ENCODE measurements at regions not wholly inside any gene's neighbourhood (a gene's known extent, or its start where the extent isn't known, plus 50 kb on each side); places are given as distances from the start of the nearest gene placed in this dataset.
"Not testable (repeated sequence)": the region's sequence is repeated elsewhere in the genome, so short reads cannot be mapped to it uniquely, and the experiment has no call there.

DNA sequence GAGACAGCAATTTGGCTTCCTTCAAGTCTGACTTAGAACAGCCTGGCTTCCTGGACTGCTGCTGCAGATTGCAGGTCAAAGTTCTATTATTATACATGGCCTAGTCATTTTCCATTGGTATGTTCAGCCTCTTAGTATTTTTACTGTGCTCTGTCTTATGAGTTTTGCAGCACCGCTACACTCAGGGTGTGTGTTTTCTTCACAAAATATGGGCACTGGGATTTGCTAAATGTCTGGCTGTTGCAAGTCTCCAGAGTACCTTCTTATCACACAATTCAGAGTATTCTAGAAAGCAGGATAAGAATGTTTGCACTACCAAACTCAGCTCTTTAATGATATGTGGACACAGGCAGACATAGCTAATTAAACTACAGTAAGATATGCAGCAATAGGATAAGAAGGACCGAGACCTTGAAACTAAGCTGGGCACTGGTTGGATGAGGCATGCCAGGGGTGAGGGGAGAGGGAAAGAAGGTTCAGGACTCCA, 203.0 kb upstream of the PDZRN3 start:
- intact Hi-C loops (cut with DNase I; ENCODE audit: low total_unique reads): no loop called here
- no peak for DNase-seq (ENCODE audit: low spot score in 2 of 2)
- Histone ChIP-seq H3K27ac (no peak overlapping the region), H3K4me1 (no peaks in the 10 kb centered on the region), H3K36me3 (no peaks in the 10 kb centered on the region), H3K27me3 (no peaks in the 10 kb centered on the region), H3K4me3 (no peak overlapping the region), H3K9me3 (no peaks in the 10 kb centered on the region)
- TF ChIP-seq POLR2A (IDR thresholded peaks at IDR 0.05) (no peak), POLR2AphosphoS5 (IDR thresholded peaks at IDR 0.05) (no peak)
- TF ChIP-seq, protein P1, sequence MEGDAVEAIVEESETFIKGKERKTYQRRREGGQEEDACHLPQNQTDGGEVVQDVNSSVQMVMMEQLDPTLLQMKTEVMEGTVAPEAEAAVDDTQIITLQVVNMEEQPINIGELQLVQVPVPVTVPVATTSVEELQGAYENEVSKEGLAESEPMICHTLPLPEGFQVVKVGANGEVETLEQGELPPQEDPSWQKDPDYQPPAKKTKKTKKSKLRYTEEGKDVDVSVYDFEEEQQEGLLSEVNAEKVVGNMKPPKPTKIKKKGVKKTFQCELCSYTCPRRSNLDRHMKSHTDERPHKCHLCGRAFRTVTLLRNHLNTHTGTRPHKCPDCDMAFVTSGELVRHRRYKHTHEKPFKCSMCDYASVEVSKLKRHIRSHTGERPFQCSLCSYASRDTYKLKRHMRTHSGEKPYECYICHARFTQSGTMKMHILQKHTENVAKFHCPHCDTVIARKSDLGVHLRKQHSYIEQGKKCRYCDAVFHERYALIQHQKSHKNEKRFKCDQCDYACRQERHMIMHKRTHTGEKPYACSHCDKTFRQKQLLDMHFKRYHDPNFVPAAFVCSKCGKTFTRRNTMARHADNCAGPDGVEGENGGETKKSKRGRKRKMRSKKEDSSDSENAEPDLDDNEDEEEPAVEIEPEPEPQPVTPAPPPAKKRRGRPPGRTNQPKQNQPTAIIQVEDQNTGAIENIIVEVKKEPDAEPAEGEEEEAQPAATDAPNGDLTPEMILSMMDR (IDR thresholded peaks at IDR 0.05): no peak

DNA sequence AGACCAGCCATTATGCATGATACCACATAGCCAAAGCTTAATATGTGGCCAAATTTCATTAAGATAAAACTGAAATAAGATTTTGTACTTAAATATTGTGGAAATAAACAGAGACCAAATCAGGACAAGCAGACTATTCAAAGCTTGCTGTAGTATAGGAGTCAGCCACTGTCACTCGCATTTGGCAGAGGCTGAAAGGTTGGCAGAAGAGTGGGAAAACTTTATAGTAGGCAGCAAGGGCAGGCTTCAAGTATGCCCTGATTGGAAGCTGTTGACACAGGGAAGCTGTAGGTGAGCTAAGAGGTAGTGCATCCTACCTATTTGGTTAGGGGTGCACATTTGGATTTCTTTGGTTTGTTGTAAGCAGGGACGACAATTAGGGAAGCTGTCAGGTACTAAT, 202.5 kb upstream of the PDZRN3 start:
- H3K36me3 ChIP-seq: no peaks in the 10 kb centered on the region
- H3K4me3 ChIP-seq: no peak overlapping the region
- no peaks in the 10 kb centered on the region for H3K27me3 ChIP-seq
- TF ChIP-seq POLR2A (IDR thresholded peaks at IDR 0.05) (no peak), POLR2AphosphoS5 (IDR thresholded peaks at IDR 0.05) (no peak)
- TF ChIP-seq, protein P1 (IDR thresholded peaks at IDR 0.05): no peak
- DNase-seq (ENCODE audit: low spot score in 2 of 2): no peak
- no peaks in the 10 kb centered on the region for H3K4me1 ChIP-seq
- peak overlapping the region in 1 of 2 donors; percentile 30 for H3K27ac ChIP-seq
- intact Hi-C loops (cut with DNase I; ENCODE audit: low total_unique reads): no loop called here
- peaks cover 1 to 2% of the 10 kb centered on the region in 2 donors for H3K9me3 ChIP-seq

DNA sequence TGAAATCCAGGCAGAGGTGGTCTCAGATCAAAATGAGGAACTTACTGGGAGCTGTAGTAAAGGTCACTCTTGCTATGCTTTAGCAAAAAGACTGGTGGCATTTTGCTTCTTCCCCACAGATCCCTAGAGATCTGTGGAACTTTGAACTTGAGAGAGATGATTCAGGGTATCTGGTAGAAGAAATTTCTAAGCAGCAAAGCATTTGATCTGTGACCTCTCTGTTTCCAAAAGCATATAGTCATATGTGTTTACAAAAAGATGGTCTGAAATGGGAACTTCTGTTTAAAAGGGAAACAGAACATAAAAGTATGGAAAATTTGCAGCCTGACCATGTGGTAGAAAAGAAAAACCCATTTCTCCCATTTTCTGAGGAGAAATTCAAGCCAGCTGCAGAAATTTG, 196.2 kb upstream of the PDZRN3 start:
- DNase-seq (ENCODE audit: low spot score in 2 of 2); H3K4me1 ChIP-seq; H3K27me3 ChIP-seq; H3K4me3 ChIP-seq; intact Hi-C loops (cut with DNase I; ENCODE audit: low total_unique reads); H3K36me3 ChIP-seq; H3K27ac ChIP-seq: not testable (repeated sequence)
- peaks cover 12 to 13% of the 10 kb centered on the region in 2 donors for H3K9me3 ChIP-seq

DNA sequence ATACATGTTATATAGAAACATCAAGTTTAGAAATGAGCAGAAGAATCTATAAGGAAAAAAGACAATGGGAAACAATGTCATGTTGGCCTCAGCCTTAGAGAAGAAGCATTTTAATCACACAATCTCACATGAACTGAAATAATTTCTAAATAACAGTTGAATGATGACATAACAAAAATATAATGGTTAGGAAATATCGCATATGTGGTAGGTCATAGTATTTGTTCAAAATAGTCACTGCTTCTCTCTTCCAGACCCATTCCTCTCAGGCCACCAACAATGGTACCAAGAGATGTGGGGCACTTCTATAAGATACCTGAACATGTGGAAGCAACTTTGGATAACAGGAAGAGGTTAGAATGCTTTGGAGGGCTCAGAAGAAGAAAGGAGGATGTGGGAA, 195.7 kb upstream of the PDZRN3 start:
- Histone ChIP-seq H3K27me3 (no peaks in the 10 kb centered on the region), H3K4me1 (no peaks in the 10 kb centered on the region), H3K4me3 (no peak overlapping the region), H3K27ac (no peak overlapping the region), H3K9me3 (peaks cover 12 to 13% of the 10 kb centered on the region in 2 donors), H3K36me3 (no peaks in the 10 kb centered on the region)
- no peak for DNase-seq (ENCODE audit: low spot score in 2 of 2)
- TF ChIP-seq POLR2AphosphoS5 (IDR thresholded peaks at IDR 0.05) (no peak), POLR2A (IDR thresholded peaks at IDR 0.05) (no peak)
- TF ChIP-seq, protein P1 (IDR thresholded peaks at IDR 0.05): no peak
- intact Hi-C loops (cut with DNase I; ENCODE audit: low total_unique reads): no loop called here

DNA sequence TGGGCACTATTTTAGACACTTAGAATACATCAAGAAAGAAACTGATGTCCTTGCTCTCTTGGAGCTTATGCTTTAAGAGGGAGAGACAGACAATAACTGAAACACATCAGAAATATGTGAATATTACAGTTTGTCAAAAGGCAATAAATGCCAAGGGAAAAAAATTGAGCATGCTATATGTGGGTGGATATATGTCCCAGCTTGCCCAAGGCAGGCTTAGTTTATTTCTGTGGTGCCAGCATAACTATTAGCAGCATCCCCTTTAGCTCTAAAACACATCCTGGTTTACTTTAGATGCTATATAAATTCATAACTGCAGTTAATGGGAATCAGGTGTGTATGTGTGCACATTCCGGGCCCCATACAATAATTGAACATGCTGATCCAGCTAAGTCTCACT, 191.2 kb upstream of the PDZRN3 start:
- Histone ChIP-seq H3K27me3 (no peaks in the 10 kb centered on the region), H3K4me3 (no peak overlapping the region), H3K4me1 (no peaks in the 10 kb centered on the region), H3K36me3 (no peaks in the 10 kb centered on the region), H3K9me3 (no peaks in the 10 kb centered on the region), H3K27ac (no peak overlapping the region)
- TF ChIP-seq POLR2A (IDR thresholded peaks at IDR 0.05): no peak
- no peak for TF ChIP-seq POLR2AphosphoS5 (IDR thresholded peaks at IDR 0.05)
- TF ChIP-seq, protein P1 (IDR thresholded peaks at IDR 0.05): no peak
- no peak for DNase-seq (ENCODE audit: low spot score in 2 of 2)
- intact Hi-C loops (cut with DNase I; ENCODE audit: low total_unique reads): no loop called here

All from breast epithelium (tissue), 4 donors.